Hepatocyte (in vitro differentiated cells): ENCODE measurements at regions not wholly inside any gene's neighbourhood (a gene's known extent, or its start where the extent isn't known, plus 50 kb on each side); places are given as distances from the start of the nearest gene placed in this dataset.

Experiments
- CTCF ChIP-seq: fragments of 200-600 bp; sonication (generic); IDR thresholded peaks from 2 replicates; pipeline ENCODE4 v1.5.1; 2016; ENCODE audit warnings: antibody characterized with exemption, mild to moderate bottlenecking; ENCODE audit not compliant: poor library complexity
- EZH2 ChIP-seq: fragments of 200-600 bp; sonication (generic); IDR thresholded peaks from 2 replicates; pipeline ENCODE4 v1.6.1; 2016; ENCODE audit warnings: antibody characterized with exemption, mild to moderate bottlenecking, borderline replicate concordance

- TF ChIP-seq CTCF (no peak), EZH2 (no peak)
These were observed 413.2 kb downstream of the PLA2G4A start for GRCh38 chr1:187241971-187242370.
